ENCODE measurements at regions not wholly inside any gene's neighbourhood (a gene's known extent, or its start where the extent isn't known, plus 50 kb on each side); places are given as distances from the start of the nearest gene placed in this dataset.

GRCh38 chr4:14831416-14831815 is 170.9 kb upstream of the CPEB2 start:
- no peak for DNase-seq

- no peak for DNase-seq
Measured at GRCh38 chr4:14833053-14833452, 169.2 kb upstream of the CPEB2 start.

DNA sequence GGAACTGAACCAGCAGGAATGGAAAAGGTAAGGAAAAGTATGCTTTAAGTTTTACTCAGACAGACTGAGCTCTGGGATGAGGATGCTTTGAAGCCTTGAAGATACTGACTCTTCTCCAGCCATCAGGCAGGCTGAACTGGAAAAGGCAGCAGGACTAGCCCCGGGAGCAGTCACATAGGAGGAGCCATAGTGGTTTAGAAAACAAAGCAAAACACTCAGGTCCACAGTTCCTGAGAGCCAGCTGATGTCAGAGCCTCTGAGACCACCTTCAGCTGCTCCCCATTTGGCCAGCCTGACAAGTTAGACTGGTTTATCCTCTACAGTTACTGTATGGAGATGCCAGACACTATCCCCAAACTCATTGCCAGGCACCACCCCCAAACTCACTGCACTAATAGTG is 167.9 kb upstream of the CPEB2 start:
- no peak for DNase-seq

DNA sequence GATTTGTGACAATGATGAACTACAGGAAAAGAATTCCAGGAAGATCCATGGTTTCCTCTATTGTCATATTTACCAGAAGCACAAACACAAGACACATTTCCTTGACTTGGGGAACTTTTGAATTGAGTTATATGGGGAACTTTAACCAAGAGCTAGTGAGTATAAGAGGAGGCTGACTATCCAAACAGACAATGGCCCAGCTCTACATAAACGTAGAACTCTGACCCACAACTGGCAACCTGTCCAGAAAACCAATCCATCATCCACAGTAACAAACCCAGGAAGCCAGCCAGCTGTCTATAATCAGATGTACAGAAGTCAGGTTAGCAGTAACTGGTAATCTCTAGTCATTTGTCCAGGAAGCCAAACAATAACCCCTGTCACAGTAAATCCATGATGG is 167.0 kb upstream of the CPEB2 start:
- DNase-seq = no peak

GRCh38 chr4:14835708-14836425 is 166.4 kb upstream of the CPEB2 start:
- no peak for DNase-seq

DNA sequence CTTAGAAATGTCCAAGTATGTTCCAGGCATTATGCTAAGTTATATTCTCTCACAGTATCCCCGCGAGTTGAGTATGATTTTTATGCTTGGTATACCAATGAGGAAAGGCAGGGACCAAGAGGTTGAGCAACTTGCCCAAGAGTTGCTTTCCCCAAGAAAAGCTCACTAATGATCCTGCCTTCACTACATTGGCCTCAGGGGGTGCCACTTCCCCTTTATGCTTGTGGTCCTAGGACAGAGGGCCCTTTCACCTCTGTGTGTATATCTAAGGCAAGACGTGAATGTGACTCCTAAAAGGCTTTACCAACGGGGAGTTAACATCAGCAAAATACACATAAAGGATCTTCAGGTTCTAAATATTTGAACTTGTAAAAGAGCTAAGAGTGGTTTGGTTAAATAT is 164.4 kb upstream of the CPEB2 start:
- no peak for DNase-seq

DNA sequence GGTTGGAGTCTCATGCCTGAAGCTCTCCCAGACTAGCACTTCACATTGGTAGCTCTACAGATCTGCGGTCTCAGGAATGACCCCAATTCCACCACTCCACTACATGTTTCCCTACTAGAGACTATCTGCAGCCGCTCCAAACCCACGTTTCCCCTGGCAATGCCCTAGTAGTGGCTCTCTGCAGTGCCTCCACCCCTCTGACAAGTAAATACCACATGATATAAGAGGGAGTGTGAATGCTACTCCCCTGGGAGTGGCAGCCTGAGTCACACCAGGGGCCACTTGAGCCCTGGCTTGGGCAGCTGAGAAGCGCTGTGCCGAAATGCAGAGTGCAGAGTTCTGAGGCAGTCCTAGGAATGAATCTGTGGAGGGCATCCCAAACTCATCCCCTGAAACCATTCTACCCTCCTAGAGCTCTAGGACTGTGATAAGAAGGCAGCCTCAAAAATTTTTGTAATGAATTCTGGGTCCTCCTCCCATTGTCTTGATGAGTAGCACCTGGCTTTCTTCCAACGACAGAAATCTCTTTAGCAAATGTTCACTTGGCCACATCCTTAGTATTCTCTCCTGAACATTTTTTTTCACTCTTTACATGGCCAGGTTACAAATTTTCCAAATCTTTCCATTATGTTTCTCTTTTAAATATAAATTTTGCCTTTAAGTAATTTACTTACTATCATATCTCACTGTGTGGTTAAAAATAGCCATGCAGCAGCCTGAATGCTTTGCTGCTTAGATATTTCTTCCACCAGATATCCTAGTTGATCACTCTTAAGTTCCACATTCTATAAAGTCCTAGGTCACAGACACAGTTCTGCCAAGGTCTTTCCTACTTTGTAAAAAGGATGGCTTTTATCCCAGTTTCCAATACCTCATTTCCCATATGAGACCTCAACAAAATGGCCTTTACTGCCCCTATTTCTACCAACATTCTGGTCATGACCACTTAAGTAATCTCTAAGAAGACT is 160.2 kb upstream of the CPEB2 start:
- no peak for DNase-seq

DNA sequence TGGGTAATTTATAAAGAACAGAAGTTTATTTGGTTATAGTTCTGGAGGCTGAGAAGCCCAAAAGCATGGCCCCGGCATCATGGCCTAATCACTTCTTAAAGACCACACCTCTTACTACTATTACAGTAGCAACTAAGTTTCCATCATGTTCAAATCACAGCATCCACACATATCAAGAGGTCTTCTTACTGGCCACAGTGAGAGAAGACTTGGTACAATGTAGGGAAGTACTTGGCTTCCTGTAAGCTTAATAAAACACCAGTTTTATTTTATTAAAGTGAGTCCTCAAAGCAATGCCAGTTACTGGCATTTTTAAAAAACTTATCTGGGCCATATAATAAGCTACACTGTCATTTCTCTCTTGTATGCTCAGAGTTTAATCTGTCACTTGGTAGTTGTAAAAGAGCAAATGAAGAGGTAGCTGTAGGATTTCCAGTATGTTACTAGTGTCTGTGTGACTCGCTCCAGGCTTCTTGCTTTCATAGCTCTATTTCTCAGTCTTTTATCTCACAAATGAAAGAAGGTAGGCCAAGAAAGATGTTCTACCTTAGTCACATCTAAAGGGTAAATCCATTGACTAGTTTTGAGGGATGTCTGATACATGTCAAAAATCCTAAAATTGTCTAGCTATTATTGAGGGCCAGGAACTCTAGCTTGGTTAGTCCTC is 159.2 kb upstream of the CPEB2 start:
- DNase-seq = no peak

- no peak for DNase-seq
Measured at GRCh38 chr4:14844061-14844460, 158.2 kb upstream of the CPEB2 start.

- DNase-seq = no peak
Measured at GRCh38 chr4:14848229-14848628, 154.1 kb upstream of the CPEB2 start.

- no peak for DNase-seq
Measured at GRCh38 chr4:14850455-14851097, 151.7 kb upstream of the CPEB2 start.

- DNase-seq = no peak
Measured at GRCh38 chr4:14853176-14853943, 148.9 kb upstream of the CPEB2 start.

DNA sequence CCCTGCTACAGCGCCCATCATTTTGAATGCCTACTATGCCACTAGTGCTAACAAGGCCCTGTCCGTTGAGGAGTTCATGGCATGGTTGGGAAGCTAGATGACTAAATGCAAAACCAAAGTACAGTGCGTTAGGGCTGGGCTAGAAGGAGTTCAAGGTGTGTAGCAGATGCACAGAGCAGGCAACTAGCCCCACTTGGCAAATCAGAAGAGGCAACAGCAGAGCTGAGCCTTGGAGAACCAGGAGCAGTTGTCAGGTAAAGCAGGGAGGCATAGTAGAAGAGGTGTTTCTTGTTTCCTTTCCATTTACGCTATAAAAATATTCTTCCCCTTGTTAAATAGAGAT is 146.6 kb upstream of the CPEB2 start:
- no peak for DNase-seq

- no peak for DNase-seq
Measured at GRCh38 chr4:14856062-14856933, 146.0 kb upstream of the CPEB2 start.

DNA sequence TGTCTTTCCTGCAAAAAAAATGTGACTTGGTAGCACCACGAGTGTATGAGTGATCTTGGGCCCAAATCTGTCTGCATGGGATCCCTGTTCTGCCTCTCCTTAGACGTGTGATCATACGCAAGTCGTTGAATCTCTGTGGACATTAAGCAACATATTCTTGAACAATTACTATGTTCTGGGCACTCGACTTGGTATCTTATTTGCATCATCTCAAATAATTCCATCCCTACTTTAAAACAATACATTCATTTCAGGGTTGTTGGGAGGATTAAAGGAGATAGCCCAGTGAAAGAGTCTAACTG is 145.4 kb upstream of the CPEB2 start:
- DNase-seq = no peak

DNA sequence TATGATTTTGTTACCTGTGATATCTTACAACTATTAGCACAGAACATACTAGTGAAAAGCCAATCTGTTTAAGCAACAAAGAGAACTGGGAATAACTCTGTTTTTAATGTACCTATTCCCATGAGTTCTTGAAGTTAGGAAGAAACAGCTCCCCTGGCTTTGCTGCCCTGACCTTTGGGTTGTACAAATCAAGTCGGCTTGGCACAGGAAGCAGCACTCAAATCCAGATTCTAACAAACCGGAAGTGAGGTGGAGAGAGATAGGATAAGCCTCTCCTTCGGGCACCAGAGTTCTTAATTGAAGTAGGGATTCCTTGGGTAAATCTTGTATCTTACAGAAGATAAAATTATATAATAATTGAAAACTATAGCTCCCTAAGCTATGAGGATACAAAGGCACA is 144.8 kb upstream of the CPEB2 start:
- no peak for DNase-seq

GRCh38 chr4:14857981-14858380 is 144.3 kb upstream of the CPEB2 start:
- DNase-seq = no peak

DNA sequence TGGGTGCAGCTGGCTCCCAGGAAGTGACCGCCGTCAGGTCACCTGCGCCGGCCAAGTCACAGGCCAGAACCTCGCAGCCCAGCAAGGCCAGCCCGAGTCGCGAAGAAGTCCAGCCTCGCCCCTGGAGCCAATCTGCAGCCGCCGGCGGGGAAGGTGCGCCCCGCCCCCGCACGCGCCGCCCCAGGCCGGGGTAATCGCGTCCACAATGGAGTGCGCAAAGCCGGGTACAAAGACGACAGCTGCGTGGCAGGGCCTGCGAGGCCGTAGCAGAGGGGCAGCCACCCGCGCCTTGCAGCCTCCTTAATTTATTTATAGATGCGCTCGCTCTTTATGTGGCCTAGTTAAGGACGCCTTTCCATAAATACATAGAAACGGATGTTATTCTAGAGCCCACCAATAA is 139.4 kb upstream of the CPEB2 start:
- no peak for DNase-seq

DNA sequence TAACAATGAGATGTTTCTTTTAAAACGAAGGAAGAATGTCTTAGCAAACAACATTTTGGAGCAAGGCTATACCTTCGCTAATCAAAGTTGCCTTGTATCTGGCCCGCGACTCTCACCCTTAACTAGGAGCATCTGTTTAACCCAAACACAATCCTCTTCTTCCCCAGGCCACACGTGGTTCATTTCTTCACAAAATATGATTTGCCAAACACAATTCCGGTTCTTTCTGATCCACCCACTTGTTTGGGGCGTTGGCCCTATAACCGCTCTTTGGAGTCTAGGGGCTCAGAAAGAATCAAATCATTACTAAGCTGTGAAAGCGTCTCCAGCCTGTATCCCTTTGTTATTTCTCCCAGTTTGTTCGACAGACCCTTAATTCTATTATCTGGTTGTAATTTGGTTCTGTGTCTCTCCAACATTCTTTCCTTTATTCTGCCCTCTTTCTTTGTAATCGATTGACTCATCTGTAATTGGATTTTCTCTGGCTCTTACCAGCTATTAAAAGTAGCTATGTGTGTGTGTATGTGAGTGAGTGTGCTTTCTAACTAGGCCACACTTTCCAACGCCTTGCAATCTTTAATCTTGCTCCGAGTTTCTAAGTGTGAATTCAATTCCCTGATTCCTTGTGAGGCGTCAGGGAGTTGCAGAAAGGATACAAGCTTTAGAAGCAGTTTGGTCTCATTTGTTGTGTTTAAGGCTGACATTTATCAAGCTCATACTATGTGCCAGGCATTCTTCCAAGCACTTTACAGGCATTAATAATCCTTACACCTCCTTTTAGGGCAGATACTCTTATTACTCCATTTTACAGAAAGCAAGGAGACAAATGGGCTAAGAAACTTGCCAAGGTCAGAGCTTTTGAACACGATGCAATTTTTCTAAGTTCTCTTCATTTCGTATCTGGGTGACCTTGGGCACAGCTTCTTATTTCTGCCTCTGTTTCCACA is 138.6 kb upstream of the CPEB2 start:
- no peak for DNase-seq

- no peak for DNase-seq
Measured at GRCh38 chr4:14864365-14865030, 137.8 kb upstream of the CPEB2 start.
